Spleen (tissue), 7 donors: ENCODE measurements at regions not wholly inside any gene's neighbourhood (a gene's known extent, or its start where the extent isn't known, plus 50 kb on each side); places are given as distances from the start of the nearest gene placed in this dataset.

Experiments used
- POLR2A ChIP-seq, 3 donors: fragments of 450-650 bp; IDR thresholded peaks; one replicate each; pipeline ENCODE4 v1.5.1; 2017; ENCODE audit warnings: antibody characterized with exemption in 3 of 3, mild to moderate bottlenecking in 1 of 3
- POLR2AphosphoS5 ChIP-seq, 3 donors: sonication (generic); formaldehyde crosslinking; IDR thresholded peaks; one replicate each; pipeline ENCODE4 v1.5.1; 2017; ENCODE audit warnings: antibody characterized with exemption in 3 of 3
- TF ChIP-seq, protein P1 (sequence below), 11 experiments: fragments of 200-600 bp in 7 of 11; fragments of 450-650 bp in 4 of 11; sonication (generic) in 4 of 11; IDR thresholded peaks in 8 of 11; conservative IDR thresholded peaks in 3 of 11; 1 replicate in 7 of 11; 2 replicates in 4 of 11; pipeline versions ENCODE4 v1.4.0 to v1.8.0; 2016 to 2021; ENCODE audit warnings: antibody characterized with exemption in 11 of 11, inconsistent platforms in 4 of 11, mild to moderate bottlenecking in 1 of 11
- donor health status: DM: no; HTN: no; CAD: no; lungs with moderate emphysema.
- donor health status: DM: no; HTN: no; CAD: no.
- donor health status: DM: no; HTN: no; CAD: no.

DNA sequence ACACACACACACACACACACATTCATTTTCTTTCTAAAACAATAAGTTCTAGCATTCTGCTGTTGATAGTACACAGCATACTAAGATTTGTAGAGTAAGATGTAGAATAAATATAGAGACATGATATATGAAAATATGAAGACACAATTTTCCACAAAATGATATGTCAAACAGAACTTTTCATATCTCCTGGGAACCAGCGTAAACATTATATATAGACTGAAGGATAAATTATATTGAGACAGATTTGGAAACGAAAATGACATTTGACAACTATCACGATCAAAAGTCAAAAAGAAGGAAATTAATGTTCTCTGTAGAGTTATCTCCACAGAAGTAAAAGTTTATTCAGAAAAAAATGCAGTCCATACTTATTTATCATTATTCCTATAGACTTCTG is 1605.7 kb upstream of the SLC10A2 start:
- no peak for TF ChIP-seq POLR2A (IDR thresholded peaks at IDR 0.05)
- TF ChIP-seq, protein P1, sequence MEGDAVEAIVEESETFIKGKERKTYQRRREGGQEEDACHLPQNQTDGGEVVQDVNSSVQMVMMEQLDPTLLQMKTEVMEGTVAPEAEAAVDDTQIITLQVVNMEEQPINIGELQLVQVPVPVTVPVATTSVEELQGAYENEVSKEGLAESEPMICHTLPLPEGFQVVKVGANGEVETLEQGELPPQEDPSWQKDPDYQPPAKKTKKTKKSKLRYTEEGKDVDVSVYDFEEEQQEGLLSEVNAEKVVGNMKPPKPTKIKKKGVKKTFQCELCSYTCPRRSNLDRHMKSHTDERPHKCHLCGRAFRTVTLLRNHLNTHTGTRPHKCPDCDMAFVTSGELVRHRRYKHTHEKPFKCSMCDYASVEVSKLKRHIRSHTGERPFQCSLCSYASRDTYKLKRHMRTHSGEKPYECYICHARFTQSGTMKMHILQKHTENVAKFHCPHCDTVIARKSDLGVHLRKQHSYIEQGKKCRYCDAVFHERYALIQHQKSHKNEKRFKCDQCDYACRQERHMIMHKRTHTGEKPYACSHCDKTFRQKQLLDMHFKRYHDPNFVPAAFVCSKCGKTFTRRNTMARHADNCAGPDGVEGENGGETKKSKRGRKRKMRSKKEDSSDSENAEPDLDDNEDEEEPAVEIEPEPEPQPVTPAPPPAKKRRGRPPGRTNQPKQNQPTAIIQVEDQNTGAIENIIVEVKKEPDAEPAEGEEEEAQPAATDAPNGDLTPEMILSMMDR (IDR thresholded peaks at IDR 0.05 in 8 of 11, conservative IDR thresholded peaks at IDR 0.05 in 3 of 11): no peak
- no peak for TF ChIP-seq POLR2AphosphoS5 (IDR thresholded peaks at IDR 0.05)
